ENCODE measurements at regions not wholly inside any gene's neighbourhood (a gene's known extent, or its start where the extent isn't known, plus 50 kb on each side); places are given as distances from the start of the nearest gene placed in this dataset.

DNA sequence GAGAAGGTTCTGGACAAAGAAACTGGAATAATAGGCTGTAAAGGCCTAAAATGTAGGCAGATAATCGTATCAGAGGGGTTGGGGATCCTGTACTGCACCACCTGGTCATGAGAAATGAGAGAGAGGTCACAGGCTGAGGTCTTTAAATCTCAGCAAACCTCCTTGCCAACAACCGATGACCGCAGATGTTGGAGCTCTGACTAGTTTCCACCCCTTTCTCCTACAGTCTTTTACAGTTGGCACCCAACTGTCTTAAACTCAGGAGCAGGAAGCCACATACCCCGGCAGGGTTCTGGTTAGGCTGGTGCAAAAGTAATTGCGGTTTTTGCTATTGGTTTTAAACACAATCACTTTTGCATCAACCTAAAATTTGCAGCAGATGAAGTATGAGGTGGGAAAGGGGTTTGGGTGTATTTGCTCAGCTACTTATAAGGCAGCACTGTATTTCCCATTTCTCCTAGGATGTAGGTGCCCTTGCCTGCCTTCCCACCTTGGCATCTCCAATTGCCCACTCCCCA, 261.8 kb upstream of the MYOCD start:
- TF ChIP-seq CBFB (CRISPR knock-in tag; IDR thresholded peaks at IDR 0.05; ENCODE audit: low read depth) (no peak), SP1 (CRISPR knock-in tag; conservative IDR thresholded peaks at IDR 0.05) (no peak), ZNF263 (CRISPR knock-in tag; IDR thresholded peaks at IDR 0.05; ENCODE audit: low read depth) (no peak), FOXJ3 (CRISPR knock-in tag; IDR thresholded peaks at IDR 0.05; ENCODE audit: borderline replicate concordance) (no peak)
- TF ChIP-seq, protein P1, sequence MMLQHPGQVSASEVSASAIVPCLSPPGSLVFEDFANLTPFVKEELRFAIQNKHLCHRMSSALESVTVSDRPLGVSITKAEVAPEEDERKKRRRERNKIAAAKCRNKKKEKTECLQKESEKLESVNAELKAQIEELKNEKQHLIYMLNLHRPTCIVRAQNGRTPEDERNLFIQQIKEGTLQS (CRISPR knock-in tag; conservative IDR thresholded peaks at IDR 0.05), result no peak

All from WTC11 (cell line).